ENCODE measurements at regions not wholly inside any gene's neighbourhood (a gene's known extent, or its start where the extent isn't known, plus 50 kb on each side); places are given as distances from the start of the nearest gene placed in this dataset.
A peak's percentile ranks its signal among the peaks of the same experiment; 100 is the strongest.
"Not testable (repeated sequence)": the region's sequence is repeated elsewhere in the genome, so short reads cannot be mapped to it uniquely, and the experiment has no call there.

DNA sequence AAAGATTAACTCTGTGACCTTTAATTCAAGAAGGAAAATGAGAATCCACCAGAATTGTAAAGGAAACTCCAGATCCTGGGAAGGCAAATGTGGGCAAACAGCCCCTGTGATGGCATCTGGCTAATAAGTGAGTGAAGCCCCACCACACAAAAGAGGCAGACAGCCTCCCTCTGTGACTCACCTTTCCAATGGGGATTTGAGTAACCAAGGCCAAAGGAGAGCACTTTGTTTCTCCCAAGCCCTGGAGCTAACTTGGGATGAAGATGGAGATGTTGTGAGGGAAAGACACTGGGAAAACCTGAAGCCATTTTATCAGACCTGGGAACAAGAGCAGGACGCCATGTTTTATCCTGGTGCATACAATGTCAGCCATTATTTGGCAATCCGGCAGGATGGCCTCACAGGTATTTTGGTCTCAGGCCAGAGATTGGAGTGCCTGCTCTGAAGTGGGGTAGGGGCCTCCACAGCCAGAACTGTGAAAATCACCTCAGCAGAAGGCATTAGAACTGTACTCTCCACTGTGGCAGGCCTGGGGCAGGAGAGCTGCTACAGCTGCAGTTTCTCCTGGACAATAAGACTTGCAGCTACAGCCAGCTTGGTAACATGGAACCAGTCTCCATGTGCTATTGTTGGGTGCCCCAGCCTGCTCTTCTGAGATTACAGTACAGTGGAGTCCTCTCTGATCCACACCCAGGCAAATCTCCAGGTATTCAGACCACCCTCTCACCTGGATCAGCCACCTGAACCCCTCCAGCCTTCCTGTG is 96.6 kb upstream of the PCED1B start:
- DNase-seq (ENCODE audit: low read depth in 4 of 4, low spot score in 1 of 4): no peak

DNA sequence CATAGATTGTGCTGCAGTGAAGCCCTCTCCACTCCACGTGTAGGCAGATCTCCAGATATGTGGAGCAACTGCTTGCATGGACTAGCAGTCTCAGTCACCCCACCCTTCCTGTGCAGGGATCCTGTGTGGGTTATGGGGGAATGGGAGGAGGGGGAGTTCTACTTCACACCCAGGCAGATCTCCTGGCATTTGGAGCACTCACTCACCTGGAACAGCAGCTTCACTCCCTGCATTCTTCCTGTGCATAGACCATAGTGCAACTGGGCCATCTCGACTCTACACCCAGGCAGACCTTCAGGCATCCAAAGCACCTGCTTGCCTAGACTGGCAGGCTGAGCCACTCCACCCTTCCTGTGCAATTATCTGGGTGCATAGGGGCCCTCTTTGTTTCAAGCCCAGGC is 96.0 kb upstream of the PCED1B start:
- no peak for DNase-seq (ENCODE audit: low read depth in 4 of 4, low spot score in 1 of 4)

DNA sequence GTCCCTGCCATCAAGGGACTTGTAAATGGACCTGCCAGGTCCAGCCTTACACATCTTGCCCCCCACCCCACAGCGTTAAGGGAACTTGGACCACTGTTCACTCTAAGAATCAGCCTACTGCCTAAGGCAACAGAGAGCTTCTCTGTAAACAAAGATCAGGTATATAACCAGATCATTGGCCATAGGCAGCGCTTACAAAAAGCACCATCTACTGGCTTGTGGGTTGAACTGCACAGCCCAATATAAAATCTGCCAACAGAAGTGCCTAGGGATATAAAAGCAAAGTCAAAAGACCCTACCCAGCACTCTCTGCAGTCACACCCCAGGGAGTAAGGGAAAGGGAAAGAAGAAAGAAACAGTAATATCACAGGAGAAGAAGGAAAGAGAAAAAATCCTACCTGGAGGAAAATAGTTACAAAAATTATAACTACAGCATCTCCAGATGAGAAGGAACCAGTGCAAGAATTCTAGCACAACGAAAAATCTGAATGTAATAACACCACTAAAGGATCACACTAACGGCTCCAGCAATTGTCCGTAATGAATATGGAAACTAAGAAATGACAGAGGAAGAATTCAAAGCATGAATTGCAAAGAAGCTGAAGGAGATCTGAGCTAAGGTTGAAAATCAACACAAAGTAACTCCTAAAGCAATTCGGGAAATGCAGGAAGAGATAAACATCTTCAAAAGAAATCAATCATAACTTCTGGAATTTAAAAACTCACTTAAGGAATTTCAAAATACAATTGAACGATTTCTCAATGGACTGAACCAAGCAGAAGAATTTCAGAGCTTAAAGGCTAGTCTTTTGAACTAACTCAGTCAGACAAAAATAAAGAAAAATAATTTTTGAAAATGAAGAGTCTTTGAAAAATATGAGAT is 95.2 kb upstream of the PCED1B start:
- DNase-seq (ENCODE audit: low read depth in 4 of 4, low spot score in 1 of 4): no peak

DNA sequence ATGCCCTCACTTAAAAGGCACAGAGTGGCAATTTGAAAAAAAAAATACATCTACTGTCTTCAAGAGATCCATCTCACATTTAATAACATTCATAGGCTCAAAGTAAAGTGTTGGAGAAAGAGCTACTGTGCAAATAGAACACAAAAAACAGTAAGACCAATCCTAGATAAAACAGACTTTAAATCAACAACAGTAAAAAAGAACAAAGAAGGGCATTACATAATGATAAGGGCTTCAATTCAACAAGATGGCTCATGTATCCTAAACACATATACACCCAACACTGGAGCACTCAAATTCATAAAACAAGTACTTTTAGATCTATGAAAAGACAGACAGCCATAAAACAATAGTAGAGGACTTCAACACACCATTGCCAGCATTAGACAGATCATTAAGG is 93.6 kb upstream of the PCED1B start:
- DNase-seq (ENCODE audit: low read depth in 4 of 4, low spot score in 1 of 4): no peak

DNA sequence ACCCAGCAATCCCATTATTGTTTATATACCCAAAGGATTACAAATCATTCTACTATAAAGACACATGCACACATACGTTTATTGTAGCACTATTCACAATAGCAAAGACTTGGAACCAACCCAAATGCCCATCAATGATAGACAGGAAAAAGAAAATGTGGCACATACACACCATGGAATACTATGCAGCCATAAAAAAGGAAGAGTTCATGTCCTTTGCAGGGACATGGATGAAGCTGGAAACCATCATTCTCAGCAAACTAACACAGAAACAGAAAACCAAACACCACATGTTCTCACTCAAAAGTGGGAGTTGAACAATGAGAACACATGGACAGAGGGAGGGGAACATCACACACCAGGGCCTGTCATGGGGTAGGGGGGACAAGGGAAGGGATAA is 91.3 kb upstream of the PCED1B start:
- DNase-seq (ENCODE audit: low read depth in 4 of 4, low spot score in 1 of 4): not testable (repeated sequence)

DNA sequence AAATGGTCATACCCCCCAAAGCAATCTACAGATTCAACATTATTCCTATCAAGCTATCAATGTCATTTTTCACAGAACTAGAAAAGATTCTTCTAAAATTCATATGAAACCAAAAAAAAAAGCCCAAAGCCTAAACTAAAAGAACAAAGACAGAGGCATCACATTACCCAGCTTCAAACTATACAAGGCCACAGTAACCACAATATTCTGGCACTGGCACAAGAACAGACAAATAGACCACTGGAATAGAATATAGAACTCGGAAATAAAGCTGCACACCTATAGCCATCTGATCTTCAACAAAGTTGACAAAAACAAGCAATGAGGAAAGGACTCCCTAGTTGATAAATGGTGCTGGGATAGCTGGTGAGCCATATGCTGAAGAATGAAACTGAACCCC is 89.2 kb upstream of the PCED1B start:
- DNase-seq (ENCODE audit: low read depth in 4 of 4, low spot score in 1 of 4): no peak

DNA sequence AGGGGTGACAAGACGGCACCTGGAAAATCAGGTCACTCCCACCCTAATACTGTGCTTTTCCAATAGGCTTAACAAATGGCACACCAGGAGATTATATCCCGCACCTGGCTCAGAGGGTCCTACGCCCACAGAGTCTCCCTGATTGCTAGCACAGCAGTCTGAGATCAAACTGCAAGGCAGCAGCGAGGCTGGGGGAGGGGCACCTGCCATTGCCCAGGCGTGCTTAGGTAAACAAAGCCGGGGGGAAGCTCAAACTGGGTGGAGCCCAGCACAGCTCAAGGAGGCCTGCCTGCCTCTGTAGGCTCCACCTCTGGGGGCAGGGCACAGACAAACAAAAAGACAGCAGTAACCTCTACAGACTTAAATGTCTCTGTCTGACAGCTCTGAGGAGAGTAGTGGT is 87.4 kb upstream of the PCED1B start:
- not testable (repeated sequence) for DNase-seq (ENCODE audit: low read depth in 4 of 4, low spot score in 1 of 4)

DNA sequence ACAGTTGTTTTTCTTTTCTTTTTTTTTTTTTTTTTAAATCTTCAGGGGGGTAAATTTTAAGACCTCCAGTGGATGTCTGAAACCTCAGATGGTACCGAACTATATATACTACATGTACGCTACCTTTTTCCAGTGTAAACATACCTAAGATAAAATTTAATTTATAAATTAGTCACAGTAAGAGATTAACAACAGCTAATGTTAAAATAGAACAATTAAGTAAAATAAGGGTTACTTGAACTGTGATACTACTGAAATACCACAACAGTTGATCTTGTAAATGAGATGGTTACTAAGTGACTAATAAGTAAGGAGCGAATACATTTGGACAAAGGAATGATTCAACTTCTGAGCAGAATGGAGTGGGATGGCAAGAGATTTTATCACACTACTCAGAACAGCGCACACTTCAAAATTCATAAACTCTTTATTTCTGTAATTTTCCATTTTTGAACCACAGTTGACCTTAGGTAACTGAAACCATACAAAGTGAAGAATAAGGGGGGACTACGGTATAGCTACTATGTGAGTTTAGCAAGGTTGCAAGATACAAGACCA is 80.5 kb upstream of the PCED1B start:
- DNase-seq (ENCODE audit: low read depth in 4 of 4, low spot score in 1 of 4): no peak

DNA sequence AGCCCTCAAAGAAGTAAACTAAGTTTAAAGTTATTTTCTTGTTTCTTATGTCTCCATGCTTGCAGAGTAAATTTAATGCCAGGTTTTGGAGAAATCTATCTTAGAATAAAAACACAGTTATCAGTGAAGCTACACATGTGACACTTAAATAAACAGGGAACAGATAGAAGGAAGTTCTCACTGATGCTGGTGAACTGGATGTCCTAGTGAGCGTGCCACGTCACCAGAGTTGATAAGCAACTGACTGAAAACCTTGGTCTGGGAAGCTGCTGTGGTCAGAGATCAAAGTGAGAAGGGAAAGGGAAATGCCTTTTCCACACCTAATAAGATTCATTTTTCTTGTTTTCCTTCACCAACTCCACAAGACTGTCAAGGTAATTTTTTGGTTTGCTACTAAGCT is 74.8 kb upstream of the PCED1B start:
- no peak for DNase-seq (ENCODE audit: low read depth in 4 of 4, low spot score in 1 of 4)

DNA sequence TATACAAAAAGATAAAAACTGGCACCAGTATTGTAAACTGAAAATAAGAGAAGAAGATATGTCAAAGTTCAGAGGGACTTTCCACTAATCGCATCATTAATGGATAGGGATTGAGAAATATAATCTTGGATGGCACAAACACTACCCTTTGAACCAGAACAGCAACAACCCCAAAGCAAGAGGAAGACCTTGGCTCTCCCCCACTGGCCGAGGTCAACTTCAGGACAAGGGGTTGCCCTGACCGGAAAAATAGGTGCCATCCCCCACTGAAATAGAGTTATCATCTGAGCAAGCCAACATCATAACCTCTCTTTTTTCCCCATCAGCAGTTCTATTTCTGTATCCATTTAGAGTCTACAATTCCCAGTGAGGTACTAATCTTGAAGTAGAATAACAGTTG is 72.4 kb upstream of the PCED1B start:
- DNase-seq (ENCODE audit: low read depth in 4 of 4, low spot score in 1 of 4): no peak

DNA sequence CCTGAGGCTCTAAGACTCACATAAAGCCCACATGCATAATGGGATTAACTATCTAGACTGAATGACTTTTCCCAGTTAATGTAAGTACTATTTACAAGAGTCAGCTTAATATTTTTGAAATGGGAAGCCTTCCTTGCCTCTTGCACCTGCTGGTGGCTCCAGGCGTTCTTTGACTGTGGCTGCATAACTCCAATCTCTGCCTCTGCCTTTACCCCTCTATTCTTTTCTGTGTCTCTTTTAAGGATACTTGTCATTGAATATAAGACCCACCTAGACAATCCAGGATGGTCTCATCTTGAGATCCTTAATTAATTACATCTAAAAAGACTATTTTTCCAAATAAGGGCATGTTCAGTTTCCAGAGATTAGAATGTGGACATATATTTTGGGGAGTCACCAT is 66.9 kb upstream of the PCED1B start:
- DNase-seq (ENCODE audit: low read depth in 4 of 4, low spot score in 1 of 4): no peak

DNA sequence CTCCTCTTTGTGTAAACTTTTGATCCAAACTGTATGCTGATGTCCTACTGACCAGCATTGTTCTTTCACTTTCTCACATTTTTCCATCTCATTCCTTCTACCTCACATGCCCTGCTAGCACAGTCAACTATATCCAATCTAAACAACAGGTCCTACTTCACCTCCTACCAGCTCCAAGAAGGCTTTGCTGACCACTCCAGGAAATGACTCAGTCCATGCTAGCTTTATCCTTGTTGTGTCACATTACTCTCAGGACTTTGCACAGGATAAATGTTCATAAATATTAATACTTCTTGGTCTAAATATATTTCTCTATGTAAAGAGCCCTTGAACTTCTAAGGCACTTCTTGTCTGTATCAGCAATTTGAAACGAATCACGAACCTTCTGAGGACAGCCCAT is 64.9 kb upstream of the PCED1B start:
- no peak for DNase-seq (ENCODE audit: low read depth in 4 of 4, low spot score in 1 of 4)

DNA sequence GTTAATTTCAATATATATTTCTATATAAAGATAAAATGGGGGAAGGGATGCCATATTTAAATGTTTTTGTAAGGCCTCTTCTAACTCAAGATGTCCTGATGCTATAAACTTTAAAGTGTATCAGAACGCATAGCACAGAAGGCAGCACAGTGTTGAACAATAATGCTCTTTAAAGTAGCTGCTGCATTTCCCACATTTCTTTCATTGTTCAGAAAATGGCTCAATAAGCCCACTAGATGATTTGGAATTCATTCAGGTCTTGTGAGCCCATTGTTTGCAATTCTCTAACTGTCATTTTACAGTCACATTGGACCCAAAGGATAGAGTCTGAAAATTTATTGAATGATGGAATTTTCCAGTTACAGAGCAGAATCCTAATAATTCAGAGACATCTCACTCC is 64.0 kb upstream of the PCED1B start:
- DNase-seq (ENCODE audit: low read depth in 4 of 4, low spot score in 1 of 4): no peak

DNA sequence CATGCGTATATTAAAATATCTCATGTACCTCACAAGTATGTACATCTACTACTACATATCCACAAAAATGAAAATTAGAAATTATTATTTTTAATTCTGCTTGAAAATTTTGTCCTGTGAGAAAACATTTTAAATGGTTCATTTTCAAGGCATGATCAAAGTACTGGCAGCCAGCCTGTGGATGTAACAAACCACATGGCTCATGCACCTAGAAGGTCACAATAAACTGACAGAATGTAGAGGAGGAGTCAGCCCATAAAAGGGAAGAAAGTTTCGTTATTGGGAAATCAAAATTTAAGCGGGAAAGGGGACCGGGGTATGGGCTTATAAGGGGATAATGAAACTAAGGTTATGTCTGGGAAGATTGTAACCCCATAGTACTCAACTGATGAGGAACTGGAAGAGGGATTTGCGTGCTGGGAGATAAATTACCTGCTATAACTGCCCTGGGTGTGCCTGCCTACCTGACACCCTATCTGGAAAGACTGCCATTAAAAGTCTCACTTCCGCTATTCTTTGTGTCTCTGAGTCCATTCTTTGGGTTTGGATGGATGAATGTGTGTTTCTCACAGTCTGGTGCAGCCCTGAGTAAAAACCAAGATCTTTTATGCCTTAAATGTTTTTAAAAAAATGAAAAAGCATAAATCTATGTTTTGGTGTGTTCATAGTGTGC is 62.2 kb upstream of the PCED1B start:
- no peak for DNase-seq (ENCODE audit: low read depth in 4 of 4, low spot score in 1 of 4)

DNA sequence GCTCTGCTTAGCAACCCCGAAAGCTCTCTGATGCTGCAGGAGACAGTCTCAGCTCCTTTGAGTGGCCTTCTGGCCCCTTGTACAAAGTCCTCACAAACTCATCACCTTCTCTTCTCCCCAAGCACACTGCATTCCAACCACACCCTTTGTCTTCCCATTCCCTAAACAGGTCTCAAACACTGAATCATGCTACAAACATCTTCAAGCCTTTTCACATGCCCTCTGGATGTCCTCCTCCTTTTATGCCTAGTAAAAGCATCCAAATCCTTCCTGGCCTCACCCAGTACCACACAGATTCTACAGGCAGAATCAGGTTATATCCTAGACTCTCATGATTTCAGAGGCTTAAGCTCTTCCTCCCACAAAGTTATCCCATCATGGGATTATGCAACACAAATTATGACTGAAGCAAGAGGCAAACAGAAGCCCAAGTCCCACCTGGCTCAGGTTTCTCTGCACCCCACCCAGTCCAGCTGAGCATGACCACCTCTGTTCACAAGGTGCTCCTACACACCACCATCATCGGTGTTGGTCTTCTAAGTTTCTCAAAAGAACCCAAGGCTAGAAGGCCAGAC is 61.4 kb upstream of the PCED1B start:
- DNase-seq (ENCODE audit: low read depth in 4 of 4, low spot score in 1 of 4): no peak

DNA sequence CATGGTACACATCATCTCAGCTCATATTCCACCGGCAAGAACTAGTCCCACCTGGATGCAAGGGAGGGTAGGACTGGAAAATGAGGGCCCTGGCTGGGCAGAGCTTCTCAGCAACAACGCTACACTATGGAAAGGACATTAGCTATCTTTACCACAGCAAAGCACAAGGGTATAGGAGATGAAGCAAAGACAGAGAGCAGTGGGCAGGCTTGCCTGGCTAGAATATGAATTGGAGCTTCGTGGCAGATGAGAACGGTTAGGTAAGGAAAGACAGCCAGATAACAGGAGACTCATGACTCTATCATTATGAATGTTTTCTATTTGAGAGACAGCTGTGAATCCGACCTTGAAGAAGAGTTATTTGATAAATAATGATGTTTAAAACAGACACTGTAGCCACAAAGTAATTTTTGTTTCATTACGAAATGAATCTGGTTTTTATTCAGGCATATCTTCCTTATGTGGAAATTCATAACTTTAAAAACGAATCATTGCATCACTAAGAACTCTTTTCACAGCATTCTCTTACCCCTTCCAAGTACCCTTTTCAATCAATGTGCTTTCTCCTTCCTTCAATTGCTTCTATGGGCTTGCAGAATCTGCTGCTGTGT is 59.1 kb upstream of the PCED1B start:
- no peak for DNase-seq (ENCODE audit: low read depth in 4 of 4, low spot score in 1 of 4)

DNA sequence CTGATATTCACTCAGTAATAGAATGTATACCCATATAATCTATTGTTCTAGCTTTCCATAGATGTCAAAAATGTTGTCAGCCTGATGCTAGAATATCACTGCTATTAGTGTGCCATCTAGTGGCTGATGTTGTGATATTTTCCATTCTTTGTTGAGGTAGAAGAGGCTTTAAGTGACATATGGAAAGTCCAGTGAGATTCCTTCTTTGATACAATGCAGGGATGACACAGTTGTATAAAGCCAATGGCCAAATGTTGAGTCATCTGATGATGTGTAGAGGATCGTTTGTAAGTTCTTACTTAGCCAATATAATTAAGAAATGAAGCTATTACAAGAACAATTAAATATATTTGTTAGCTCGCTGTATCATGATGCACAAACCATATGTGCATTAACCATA is 58.1 kb upstream of the PCED1B start:
- DNase-seq (ENCODE audit: low read depth in 4 of 4, low spot score in 1 of 4): peak in 1 of 4 experiments; percentile 15

DNA sequence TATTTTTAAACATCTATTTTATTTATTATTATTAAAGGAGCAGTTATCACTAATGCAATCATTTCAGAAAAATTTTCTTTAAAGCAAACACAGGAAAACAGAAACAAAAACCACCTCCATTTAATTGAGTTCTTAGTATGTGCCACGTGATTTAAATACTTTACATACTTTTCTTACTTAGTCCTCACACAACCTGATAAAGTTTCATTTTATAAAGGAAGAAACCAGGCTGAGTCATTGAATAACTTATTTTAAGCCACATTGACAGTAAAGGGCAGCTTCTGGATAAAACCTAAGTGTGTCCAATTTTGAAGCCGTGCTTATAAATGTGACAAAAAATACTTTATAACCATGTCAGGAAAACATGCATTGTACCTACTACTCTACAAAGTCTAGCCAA is 57.1 kb upstream of the PCED1B start:
- DNase-seq (ENCODE audit: low read depth in 4 of 4, low spot score in 1 of 4): no peak

DNA sequence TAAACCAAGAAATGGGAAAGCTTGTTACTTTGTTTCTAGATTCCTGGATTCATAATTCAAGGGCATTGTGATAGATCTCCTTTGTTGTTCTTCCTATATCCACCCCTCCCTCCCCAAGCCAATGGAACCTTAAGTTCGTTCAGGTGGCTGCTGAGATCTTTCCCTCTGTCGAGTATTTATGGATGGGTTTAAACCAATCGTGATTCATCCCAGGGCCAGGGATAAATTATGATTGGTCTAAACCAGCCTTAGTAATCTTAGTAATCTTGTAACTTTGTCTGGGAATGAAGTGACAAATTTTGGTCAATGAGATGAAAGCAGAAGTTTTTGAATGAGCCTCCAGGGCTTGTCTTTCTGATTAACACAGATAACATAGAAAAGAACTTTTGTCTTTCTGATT is 56.1 kb upstream of the PCED1B start:
- DNase-seq (ENCODE audit: low read depth in 4 of 4, low spot score in 1 of 4): no peak

DNA sequence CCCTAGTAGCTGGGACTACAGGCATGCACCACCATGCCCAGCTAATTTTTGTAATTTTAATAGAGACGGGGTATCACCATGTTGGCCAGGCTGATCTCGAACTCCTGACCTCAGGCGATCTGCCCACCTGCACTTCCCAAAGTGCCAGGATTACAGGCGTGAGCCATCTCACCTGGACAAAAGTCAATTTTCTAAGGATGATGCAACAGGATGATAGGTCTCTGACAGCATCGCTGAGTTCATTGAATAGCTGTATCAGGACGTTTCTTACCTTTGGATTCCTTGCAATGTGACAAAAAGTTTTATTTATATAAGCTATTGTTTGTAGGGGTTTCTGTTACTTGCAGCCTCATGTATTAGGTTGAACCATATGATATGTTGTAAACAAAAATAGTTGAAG is 55.5 kb upstream of the PCED1B start:
- DNase-seq (ENCODE audit: low read depth in 4 of 4, low spot score in 1 of 4): no peak

DNA sequence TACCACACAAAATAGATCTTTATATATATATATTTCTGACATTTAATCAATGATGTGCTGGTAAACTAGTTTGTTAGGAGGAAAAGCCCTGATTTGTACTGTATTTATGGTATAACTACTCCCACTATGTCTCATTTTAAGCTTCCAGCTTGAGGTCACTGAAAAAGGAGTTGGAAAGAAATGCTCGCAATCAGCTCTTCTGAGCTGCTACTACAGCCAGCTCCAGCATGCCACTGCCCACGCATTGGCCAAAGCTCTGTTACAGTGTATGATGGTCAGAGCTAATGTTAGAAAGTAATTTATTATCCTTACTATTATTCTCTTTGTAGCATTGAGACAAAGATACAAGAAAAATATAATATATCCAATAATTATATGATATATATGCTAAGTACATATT is 55.0 kb upstream of the PCED1B start:
- DNase-seq (ENCODE audit: low read depth in 4 of 4, low spot score in 1 of 4): no peak
